ENCODE measurements at regions not wholly inside any gene's neighbourhood (a gene's known extent, or its start where the extent isn't known, plus 50 kb on each side); places are given as distances from the start of the nearest gene placed in this dataset.

DNA sequence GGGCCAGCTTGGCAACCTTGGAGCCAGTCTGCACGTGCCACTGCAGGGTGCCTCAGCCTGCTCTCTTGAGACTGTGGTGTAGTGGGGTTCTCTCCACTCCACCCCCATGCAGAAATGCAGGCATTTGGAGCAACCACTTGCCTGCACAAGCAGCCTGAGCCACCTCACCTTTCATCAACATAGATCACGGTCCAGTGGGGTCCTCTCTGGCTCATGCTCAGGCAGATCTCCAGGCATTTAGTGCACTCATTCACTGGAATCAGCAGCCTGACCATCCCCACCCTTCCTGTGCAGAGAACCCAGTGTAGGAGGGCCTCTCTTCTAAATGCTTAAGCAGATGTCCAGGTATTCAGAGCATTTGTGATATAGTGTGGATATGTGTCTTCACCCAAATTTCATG, 2330.1 kb downstream of the PCDH9 start:
- TF ChIP-seq EZH2phosphoT487 (IDR thresholded peaks at IDR 0.05; ENCODE audit: low read depth, severe bottlenecking, unreplicated experiment): no peak
- no peak for TF ChIP-seq CTCF (IDR thresholded peaks at IDR 0.05; ENCODE audit: poor library complexity)

All from hepatocyte (in vitro differentiated cells).